ENCODE measurements at regions not wholly inside any gene's neighbourhood (a gene's known extent, or its start where the extent isn't known, plus 50 kb on each side); places are given as distances from the start of the nearest gene placed in this dataset.

- CTCF ChIA-PET: no interaction called here
- Histone ChIP-seq H3K4me2 (no peak overlapping the region), H3K4me1 (no peaks in the 10 kb centered on the region), H3K9me3 (no peaks in the 10 kb centered on the region), H3K4me3 (no peak overlapping the region), H3K27ac (no peak overlapping the region)
- ATAC-seq (no peak), DNase-seq (ENCODE audit: low read depth in 1 of 2, low spot score in 1 of 2) (no peak), FAIRE-seq (no peak)
- POLR2A ChIA-PET: no interaction called here
- 89% methylated on average over 2 of the region's 2 CpGs for WGBS (ENCODE audit: missing lambda C conversion rate)
- TF ChIP-seq RFX5 (IDR thresholded peaks at IDR 0.05): no peak
- no peak for TF ChIP-seq REST (IDR thresholded peaks at IDR 0.05)
- TF ChIP-seq SREBF2 (IDR thresholded peaks at IDR 0.05): no peak
- TF ChIP-seq FOSB (CRISPR knock-in tag; IDR thresholded peaks at IDR 0.05): no peak
- no peak for TF ChIP-seq E2F6 (IDR thresholded peaks at IDR 0.05; ENCODE audit: borderline replicate concordance, low read depth)
- TF ChIP-seq TP53 (CRISPR knock-in tag; IDR thresholded peaks at IDR 0.05): no peak
- TF ChIP-seq NPAS2 (CRISPR knock-in tag; IDR thresholded peaks at IDR 0.05; ENCODE audit: borderline replicate concordance): no peak
- no peak for TF ChIP-seq EP300 (IDR thresholded peaks at IDR 0.05)
- TF ChIP-seq CHD4 (IDR thresholded peaks at IDR 0.05; ENCODE audit: borderline replicate concordance): no peak
- TF ChIP-seq HDAC2 (IDR thresholded peaks at IDR 0.05): no peak
Observed at GRCh38 chr22:34080433-34080832, 160.2 kb upstream of the LARGE1 start.

GRCh38 chr22:34096770-34097169 lies 176.5 kb upstream of the LARGE1 start:
- ChIA-PET CTCF (interaction anchor here (1.1 kb wide), 1 partner anchor 25 kb away, joined by 3 read pairs; no protein-coding TSS in a partner anchor), POLR2A (no interaction called here)
- Histone ChIP-seq H3K4me1 (no peaks in the 10 kb centered on the region), H3K4me2 (no peak overlapping the region), H3K9me3 (no peaks in the 10 kb centered on the region), H3K27ac (no peak overlapping the region), H3K4me3 (no peak overlapping the region)
- TF ChIP-seq CHD4 (IDR thresholded peaks at IDR 0.05; ENCODE audit: borderline replicate concordance) (no peak), NPAS2 (CRISPR knock-in tag; IDR thresholded peaks at IDR 0.05; ENCODE audit: borderline replicate concordance) (no peak), ZC3H11A (IDR thresholded peaks at IDR 0.05) (no peak), USF2 (IDR thresholded peaks at IDR 0.05) (no peak), MAZ (IDR thresholded peaks at IDR 0.05; ENCODE audit: borderline replicate concordance, low read depth, low read length) (no peak), JUNB (IDR thresholded peaks at IDR 0.05) (no peak), HDAC2 (IDR thresholded peaks at IDR 0.05) (no peak), CBX2 (IDR thresholded peaks at IDR 0.05; ENCODE audit: borderline replicate concordance, low read depth) (no peak), HOXB5 (CRISPR knock-in tag; IDR thresholded peaks at IDR 0.05) (no peak), CTCF (IDR thresholded peaks at IDR 0.05) (no peak), ESRRA (IDR thresholded peaks at IDR 0.05; ENCODE audit: borderline replicate concordance, low read length) (no peak), HES2 (IDR thresholded peaks at IDR 0.05) (no peak)
- no peak for FAIRE-seq
- 6% methylated on average over 3 of the region's 3 CpGs for WGBS (ENCODE audit: missing lambda C conversion rate)
- no peak for ATAC-seq
- no peak for DNase-seq (ENCODE audit: low read depth in 1 of 2, low spot score in 1 of 2)
